ENCODE measurements at regions not wholly inside any gene's neighbourhood (a gene's known extent, or its start where the extent isn't known, plus 50 kb on each side); places are given as distances from the start of the nearest gene placed in this dataset.

GRCh38 chr1:62962901-62963776 lies 179.2 kb downstream of the ATG4C start (continued):
- TF ChIP-seq JUNB (CRISPR knock-in tag; conservative IDR thresholded peaks at IDR 0.05) (no peak), BHLHE40 (IDR thresholded peaks at IDR 0.05; ENCODE audit: low read length) (no peak), TCF7 (IDR thresholded peaks at IDR 0.05; ENCODE audit: borderline replicate concordance) (no peak), HCFC1 (IDR thresholded peaks at IDR 0.05; ENCODE audit: low read depth, low read length) (no peak), NKRF (IDR thresholded peaks at IDR 0.05; ENCODE audit: borderline replicate concordance) (no peak), SREBF2 (CRISPR knock-in tag; IDR thresholded peaks at IDR 0.05) (no peak), SMC3 (conservative IDR thresholded peaks at IDR 0.05; ENCODE audit: insufficient read depth, low read depth, low read length) (peak; percentile 47), MAFF (IDR thresholded peaks at IDR 0.05; ENCODE audit: low read length) (no peak), CTCF (IDR thresholded peaks at IDR 0.05 in 2 of 3, conservative IDR thresholded peaks at IDR 0.05 in 1 of 3; ENCODE audit: insufficient read depth in 2 of 3, low read depth in 1 of 3, low read length in 3 of 3) (peak; percentile 59 to 75 (median 63)), RBM34 (IDR thresholded peaks at IDR 0.05; ENCODE audit: borderline replicate concordance, insufficient read depth, low read length) (no peak), RFX5 (IDR thresholded peaks at IDR 0.05; ENCODE audit: low read depth, low read length) (no peak)

Data from K562 (cell line).